IMR-90 (cell line): ENCODE measurements at regions not wholly inside any gene's neighbourhood (a gene's known extent, or its start where the extent isn't known, plus 50 kb on each side); places are given as distances from the start of the nearest gene placed in this dataset.

Source experiments
- ATAC-seq: fragments of 200-7000 bp; cut with Tn5 transposase; 2 replicates; pipeline ENCODE4 v1.9.1; 2020; ENCODE audit warnings: low read depth, mild to moderate bottlenecking, moderate library complexity
- BruUV-seq: library from RNA; stranded (reverse); fragments of 400-500 nt; replicated peaks from 2 replicates; lab custom pipeline; 2021; lab: Mats Ljungman, UMichigan
- CTCF ChIA-PET: fragments of 300-600 bp; formaldehyde crosslinking; extraction: SDS; loops from one replicate; lab custom pipeline; 2021; ENCODE audit warnings: antibody characterized with exemption; lab: Yijun Ruan, JAX
- POLR2A ChIA-PET: fragments of 300-600 bp; sonication (Branson Sonifier 250); formaldehyde crosslinking; loops from one replicate; lab custom pipeline; 2022; ENCODE audit warnings: antibody characterized with exemption; ENCODE audit not compliant: unreplicated experiment; lab: Charles Lee
- DNase-seq: peaks from one replicate; pipeline ENCODE4 v3.0.0; 2013
- H2AFZ ChIP-seq: replicated peaks from 2 replicates; pipeline ENCODE3; 2013; ENCODE audit warnings: low read length, mild to moderate bottlenecking; ENCODE audit not compliant: poor library complexity
- H2AK5ac ChIP-seq: 2 replicates; pipeline ENCODE4 v1.6.1; 2013; ENCODE audit warnings: low read depth, low read length, inconsistent platforms
- H2AK9ac ChIP-seq: replicated peaks from 2 replicates; pipeline ENCODE3; 2013; ENCODE audit warnings: mild to moderate bottlenecking, low read depth, low read length, moderate library complexity; ENCODE audit not compliant: poor library complexity
- H2BK120ac ChIP-seq: 2 replicates; pipeline ENCODE4 v1.6.1; 2013; ENCODE audit warnings: low read depth, low read length, inconsistent platforms
- H2BK15ac ChIP-seq: 3 replicates; pipeline ENCODE4 v1.6.1; 2013; ENCODE audit warnings: low read depth, low read length, inconsistent platforms
- H2BK20ac ChIP-seq: 2 replicates; pipeline ENCODE4 v1.6.1; 2013; ENCODE audit warnings: low read depth, mild to moderate bottlenecking, inconsistent platforms, low read length, moderate library complexity
- H2BK5ac ChIP-seq: 2 replicates; pipeline ENCODE4 v1.6.1; 2013; ENCODE audit warnings: mild to moderate bottlenecking, low read depth, low read length, inconsistent platforms; ENCODE audit not compliant: poor library complexity, severe bottlenecking
- H3K14ac ChIP-seq: replicated peaks from 2 replicates; pipeline ENCODE4 v1.6.1; 2013; ENCODE audit warnings: low read depth, low read length, inconsistent platforms
- H3K18ac ChIP-seq: 2 replicates; pipeline ENCODE4 v1.6.1; 2013; ENCODE audit warnings: low read depth, low read length, control low read depth
- H3K23ac ChIP-seq: 2 replicates; pipeline ENCODE4 v1.6.1; 2013; ENCODE audit warnings: low read depth, low read length, inconsistent platforms
- H3K27ac ChIP-seq: 2 replicates; pipeline ENCODE4 v1.5.1; 2013; ENCODE audit warnings: mild to moderate bottlenecking, control low read depth, low read length; ENCODE audit not compliant: insufficient read depth
- H3K27me3 ChIP-seq: 2 replicates; pipeline ENCODE4 v1.6.1; 2013; ENCODE audit warnings: low read length; ENCODE audit not compliant: control insufficient read depth, insufficient read depth
- H3K36me3 ChIP-seq: 2 replicates; pipeline ENCODE4 v1.6.1; 2013; ENCODE audit warnings: low read length, mixed read lengths; ENCODE audit not compliant: control insufficient read depth, insufficient read depth
- H3K4ac ChIP-seq: 2 replicates; pipeline ENCODE4 v1.6.1; 2013; ENCODE audit warnings: low read depth, low read length, inconsistent platforms
- H3K4me1 ChIP-seq: 2 replicates; pipeline ENCODE4 v1.6.1; 2013; ENCODE audit warnings: low read length, mixed read lengths; ENCODE audit not compliant: control insufficient read depth, insufficient read depth
- H3K4me2 ChIP-seq: 2 replicates; pipeline ENCODE4 v1.6.1; 2013; ENCODE audit warnings: low read depth, mild to moderate bottlenecking, control low read depth, low read length, moderate library complexity
- H3K4me3 ChIP-seq: 2 replicates; pipeline ENCODE4 v1.5.1; 2013; ENCODE audit warnings: low read depth, mild to moderate bottlenecking, control low read depth, low read length, moderate library complexity; ENCODE audit not compliant: insufficient read depth
- H3K56ac ChIP-seq: 2 replicates; pipeline ENCODE4 v1.6.1; 2013; ENCODE audit warnings: low read length, inconsistent platforms; ENCODE audit not compliant: insufficient read depth; ENCODE audit errors: extremely low read depth
- H3K79me1 ChIP-seq, 2 experiments: 2 replicates each; pipeline ENCODE4 v1.6.1; 2013; ENCODE audit warnings: low read length in 2 of 2, inconsistent platforms in 1 of 2, low read depth in 1 of 2
- H3K9ac ChIP-seq: 2 replicates; pipeline ENCODE4 v1.6.1; 2013; ENCODE audit warnings: low read depth, low read length, control low read depth
- H3K9me1 ChIP-seq: 2 replicates; pipeline ENCODE4 v1.6.1; 2013; ENCODE audit warnings: low read length, inconsistent platforms; ENCODE audit not compliant: insufficient read depth
- H3K9me3 ChIP-seq: 2 replicates; pipeline ENCODE4 v1.6.1; 2013; ENCODE audit warnings: low read length; ENCODE audit not compliant: control insufficient read depth, insufficient read depth
- H4K20me1 ChIP-seq: 2 replicates; pipeline ENCODE4 v1.6.1; 2013; ENCODE audit warnings: low read length, inconsistent platforms; ENCODE audit not compliant: insufficient read depth
- H4K5ac ChIP-seq: 2 replicates; pipeline ENCODE4 v1.6.1; 2013; ENCODE audit warnings: mild to moderate bottlenecking, low read depth, low read length, control low read depth
- H4K8ac ChIP-seq, 2 experiments: 2 replicates each; pipeline ENCODE4 v1.6.1; 2013; ENCODE audit warnings: low read depth in 2 of 2, low read length in 2 of 2, control low read depth in 1 of 2, inconsistent platforms in 1 of 2
- H4K91ac ChIP-seq: 2 replicates; pipeline ENCODE4 v1.6.1; 2013; ENCODE audit warnings: low read depth, low read length, inconsistent platforms; ENCODE audit not compliant: insufficient read depth
- BHLHE40 ChIP-seq: fragments of 150-350 bp; IDR thresholded peaks from 2 replicates; pipeline ENCODE4 v1.6.1; 2016; ENCODE audit warnings: mild to moderate bottlenecking, low read depth, low read length
- MAZ ChIP-seq: IDR thresholded peaks from 2 replicates; pipeline ENCODE4 v1.6.1; 2012; ENCODE audit warnings: low read depth, mild to moderate bottlenecking, low read length, improper control_type of control experiment, moderate library complexity, borderline replicate concordance
- WGBS, 2 experiments: methylation state at CpG; one replicate each; pipeline versions ENCODE4 v1.1.5 to v1.1.7; 2013; ENCODE audit warnings: missing lambda C conversion rate in 2 of 2; ENCODE audit not compliant: insufficient read length in 1 of 2; ENCODE audit errors: extremely low coverage in 2 of 2; 5-methylcytosine and 5-hydroxymethylcytosine counted together
- dilution Hi-C: fragments of 300-500 bp; cut with HindIII; formaldehyde crosslinking; loops from one replicate; pipeline ENCODE4 v1.14.3; 2018; ENCODE audit warnings: low sequenced_read_pairs; ENCODE audit not compliant: unreplicated experiment
- in situ Hi-C: fragments of 300-500 bp; cut with MboI; formaldehyde crosslinking; loops from 3 replicates; pipeline ENCODE4 v1.14.3; 2019; ENCODE audit warnings: low sequenced_read_pairs, inconsistent platforms, mixed read lengths
- intact Hi-C: fragments of 100-400 bp; cut with micrococcal nuclease; formaldehyde crosslinking; loops from 2 replicates; pipeline ENCODE4 v1.10.0; 2022

- ATAC-seq (no peak), DNase-seq (no peak)
- no peak overlapping the region for H3K9ac ChIP-seq
- H2AFZ ChIP-seq = no peak overlapping the region
- peak overlapping the region; percentile 51; the same call in 1 of the 3 replicates for H2BK15ac ChIP-seq
- H2AK5ac ChIP-seq = no peak overlapping the region; the same call in 1 of the 2 replicates
- no peaks in the 10 kb centered on the region for H3K27me3 ChIP-seq
- no peaks in the 10 kb centered on the region; the same call in 1 of the 2 replicates for H3K4me1 ChIP-seq
- no peak overlapping the region; the same call in 1 of the 2 replicates for H3K18ac ChIP-seq
- peak overlapping the region; percentile 95 for H2BK120ac ChIP-seq
- peak overlapping the region; percentile 91 for H2BK20ac ChIP-seq
- 0 out of 2 replicates have a peak overlapping the region, but pooled peaks have one; percentile 90 for H3K23ac ChIP-seq
- H3K9me1 ChIP-seq = no peaks in the 10 kb centered on the region
- intact Hi-C loops = no loop called here
- no peak overlapping the region; the same call in 1 of the 2 replicates for H3K56ac ChIP-seq
- H4K91ac ChIP-seq = peak overlapping the region; percentile 77; the same call in 1 of the 2 replicates
- H3K36me3 ChIP-seq = no peaks in the 10 kb centered on the region
- peak overlapping the region; percentile 78 for H3K14ac ChIP-seq
- H2AK9ac ChIP-seq = no peak overlapping the region
- no CpG with 5 or more reads among the region's 3 CpGs for WGBS, 2 experiments
- H4K8ac ChIP-seq = peak overlapping the region; percentile 76 to 85
- no peak overlapping the region for H3K27ac ChIP-seq
- dilution Hi-C loops = no loop called here
- CTCF ChIA-PET = no interaction called here
- H3K4me2 ChIP-seq = no peak overlapping the region
- peak overlapping the region; percentile 73; the same call in 1 of the 2 replicates for H3K4ac ChIP-seq
- POLR2A ChIA-PET = no interaction called here
- H2BK5ac ChIP-seq = peak overlapping the region; percentile 44
- TF ChIP-seq MAZ (no peak), BHLHE40 (no peak)
- H4K5ac ChIP-seq = no peak overlapping the region; the same call in 1 of the 2 replicates
- in situ Hi-C loops = no loop called here
- no peaks in the 10 kb centered on the region for H3K79me1 ChIP-seq
- H3K4me3 ChIP-seq = no peak overlapping the region
- no peaks in the 10 kb centered on the region for H3K9me3 ChIP-seq
- no peaks in the 10 kb centered on the region for H4K20me1 ChIP-seq
- BruUV-seq = no TSS peak
Observed at GRCh38 chr2:226411205-226411604, 388.4 kb downstream of the IRS1 start.
